ENCODE measurements at regions not wholly inside any gene's neighbourhood (a gene's known extent, or its start where the extent isn't known, plus 50 kb on each side); places are given as distances from the start of the nearest gene placed in this dataset.
A peak's percentile ranks its signal among the peaks of the same experiment; 100 is the strongest.

DNA sequence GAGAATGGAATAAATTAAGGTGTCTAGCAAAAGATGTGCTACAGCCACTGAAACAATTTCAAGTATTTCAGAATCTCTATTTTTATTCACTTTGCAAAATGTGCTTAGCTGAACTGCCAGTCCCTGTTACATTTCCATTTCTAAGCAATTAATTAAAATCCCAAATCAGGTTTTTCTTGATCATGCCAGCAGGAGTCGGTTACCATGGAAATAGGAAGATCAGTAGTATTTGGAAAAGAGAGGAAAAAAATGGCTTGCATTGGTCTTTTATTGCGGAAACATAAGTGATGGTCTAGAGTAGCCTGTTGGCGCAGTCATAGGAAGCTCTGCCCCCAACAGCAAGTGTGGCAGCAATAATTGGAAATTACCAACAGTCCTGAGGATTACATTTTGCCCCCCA lies 867.1 kb downstream of the GATA3 start:
- DNase-seq (ENCODE audit: low read depth in 1 of 2, low spot score in 1 of 2), result no peak

DNA sequence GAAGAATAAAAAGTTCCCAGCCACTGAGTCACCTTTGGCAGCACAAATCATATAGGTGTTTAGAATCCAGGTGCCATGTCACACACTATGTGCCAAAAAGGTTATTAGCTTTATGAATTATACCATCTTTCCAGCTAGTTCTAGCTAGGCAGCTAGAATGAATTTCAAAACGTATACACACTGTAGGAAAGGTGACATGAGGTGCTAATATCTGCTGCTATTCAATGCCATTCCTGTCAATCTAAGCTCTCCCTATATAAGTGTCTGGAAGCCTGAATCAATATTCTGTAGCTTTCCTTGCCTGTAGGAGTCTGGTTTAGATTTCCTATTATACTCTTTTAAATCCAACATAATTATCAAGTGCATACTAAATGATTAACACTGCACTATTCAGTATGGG lies 868.6 kb downstream of the GATA3 start:
- DNase-seq (ENCODE audit: low read depth in 1 of 2, low spot score in 1 of 2), result no peak

- no peak for DNase-seq (ENCODE audit: low read depth in 1 of 2, low spot score in 1 of 2)
These were observed 873.2 kb downstream of the GATA3 start for GRCh38 chr10:8927705-8928104.

- no peak for DNase-seq (ENCODE audit: low read depth in 1 of 2, low spot score in 1 of 2)
These were observed 892.0 kb downstream of the GATA3 start for GRCh38 chr10:8946451-8946850.

GRCh38 chr10:8950978-8951377 lies 896.5 kb downstream of the GATA3 start:
- DNase-seq (ENCODE audit: low read depth in 1 of 2, low spot score in 1 of 2), result no peak

DNA sequence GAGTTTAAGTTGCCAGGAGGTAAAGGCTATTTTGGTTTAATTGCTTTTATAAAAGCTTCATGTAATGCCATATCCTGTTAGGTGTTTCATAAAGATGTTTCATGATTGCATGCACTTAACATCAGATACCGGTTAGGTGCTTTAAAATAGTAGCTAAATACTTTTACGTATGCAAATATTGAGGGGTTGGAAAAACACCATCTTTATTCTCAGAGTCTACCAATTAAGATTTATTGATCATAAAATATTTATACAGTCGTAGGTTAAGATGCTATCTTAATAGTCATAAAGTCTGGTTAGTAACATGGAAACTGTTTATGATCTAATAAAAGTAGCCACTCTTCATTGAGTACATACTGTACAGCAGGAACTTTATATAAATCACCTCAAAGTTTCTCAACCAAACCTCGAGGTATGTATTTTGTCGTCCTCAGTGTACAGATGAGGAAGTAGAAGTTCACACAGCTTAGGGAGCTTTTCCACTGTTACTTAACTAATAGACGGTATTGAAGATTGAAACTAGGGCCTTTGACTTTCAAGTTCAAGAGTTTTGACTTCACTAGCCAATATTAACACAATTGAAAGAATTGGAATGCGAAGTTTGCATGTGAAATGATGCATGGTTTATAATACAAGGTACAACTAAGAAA lies 897.1 kb downstream of the GATA3 start:
- DNase-seq (ENCODE audit: low read depth in 1 of 2, low spot score in 1 of 2), result no peak

DNA sequence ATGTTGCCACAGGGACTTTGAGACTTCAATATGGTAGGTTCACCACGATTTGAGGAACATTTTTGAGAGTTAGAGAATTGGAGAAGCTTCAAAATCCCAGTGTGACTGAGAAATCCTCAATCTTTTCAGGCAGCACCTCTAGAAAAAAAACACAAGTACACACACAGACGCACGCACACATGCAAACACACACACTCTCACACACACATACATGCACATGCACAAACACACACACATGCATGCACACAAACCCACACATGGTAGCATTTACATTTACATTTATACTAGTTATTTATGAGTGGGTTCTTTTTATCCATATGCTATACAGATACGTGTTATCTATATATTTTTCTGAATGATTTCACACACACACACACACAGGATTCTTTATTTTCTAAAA lies 901.9 kb downstream of the GATA3 start:
- no peak for DNase-seq (ENCODE audit: low read depth in 1 of 2, low spot score in 1 of 2)

GRCh38 chr10:8962249-8962648 lies 907.8 kb downstream of the GATA3 start:
- no peak for DNase-seq (ENCODE audit: low read depth in 1 of 2, low spot score in 1 of 2)

- DNase-seq (ENCODE audit: low read depth in 1 of 2, low spot score in 1 of 2), result no peak
These were observed 912.6 kb downstream of the GATA3 start for GRCh38 chr10:8967061-8967460.

- DNase-seq (ENCODE audit: low read depth in 1 of 2, low spot score in 1 of 2), result no peak
These were observed 915.4 kb downstream of the GATA3 start for GRCh38 chr10:8969853-8970252.

DNA sequence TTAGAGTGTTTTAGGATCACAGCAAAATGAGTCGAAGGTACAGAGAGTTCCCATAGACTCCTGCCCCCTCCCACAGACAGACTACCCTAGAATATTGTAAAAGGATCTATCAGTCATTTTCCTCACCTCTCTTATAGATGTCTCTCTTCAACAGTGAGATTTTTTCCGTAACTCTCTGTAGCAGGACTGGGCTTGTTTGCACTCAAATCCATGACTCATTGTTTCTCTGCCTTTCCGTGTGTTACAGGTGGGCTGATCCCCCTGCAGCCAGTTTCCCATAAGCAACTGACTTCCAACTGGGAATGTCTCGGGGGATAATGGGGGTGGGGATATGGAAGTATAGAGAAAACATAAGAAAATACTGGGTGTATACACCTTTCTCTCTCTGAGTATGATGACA lies 921.0 kb downstream of the GATA3 start:
- no peak for DNase-seq (ENCODE audit: low read depth in 1 of 2, low spot score in 1 of 2)

GRCh38 chr10:8978100-8978499 lies 923.6 kb downstream of the GATA3 start:
- no peak for DNase-seq (ENCODE audit: low read depth in 1 of 2, low spot score in 1 of 2)

GRCh38 chr10:8979976-8980375 lies 925.5 kb downstream of the GATA3 start:
- DNase-seq (ENCODE audit: low read depth in 1 of 2, low spot score in 1 of 2), result no peak

DNA sequence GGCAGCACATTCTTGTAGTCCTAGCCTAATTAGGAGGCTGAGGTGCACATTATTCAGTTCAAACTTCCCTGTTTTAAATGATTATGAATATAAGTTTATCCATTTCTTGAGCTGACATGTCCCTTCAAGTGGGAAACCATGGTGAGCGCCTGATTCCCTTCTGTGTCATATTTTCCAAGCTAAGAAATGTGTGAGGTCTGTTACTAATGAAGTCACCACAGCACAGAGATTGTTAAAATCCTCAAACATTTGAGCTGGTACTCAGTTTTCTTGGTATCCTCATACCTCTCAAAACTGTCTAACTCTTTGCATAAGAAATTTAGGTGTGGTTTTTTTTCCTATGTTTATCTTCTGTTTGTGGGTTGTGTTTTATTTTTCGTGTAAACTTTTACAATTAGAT lies 926.8 kb downstream of the GATA3 start:
- peak in 1 of 2 donors; percentile 4 for DNase-seq (ENCODE audit: low read depth in 1 of 2, low spot score in 1 of 2)

DNA sequence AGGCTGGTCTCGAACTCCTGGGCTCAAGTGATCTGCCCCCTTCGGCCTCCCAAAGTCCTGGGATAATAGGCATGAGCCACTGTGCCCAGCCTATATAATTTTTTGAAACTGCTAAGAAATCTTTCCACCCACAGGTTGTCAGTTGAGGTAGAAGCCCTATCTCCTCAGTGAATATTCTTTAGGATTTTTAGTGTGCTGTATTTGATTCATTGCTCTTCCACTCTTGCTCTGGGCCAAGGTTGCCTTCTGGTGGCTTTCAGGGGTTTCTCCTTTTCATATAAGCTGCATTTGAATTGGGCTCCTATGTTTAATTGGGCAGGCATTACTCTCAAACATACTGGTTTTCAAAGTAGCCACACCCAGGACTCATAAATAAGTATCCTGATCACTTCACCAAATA lies 931.2 kb downstream of the GATA3 start:
- DNase-seq (ENCODE audit: low read depth in 1 of 2, low spot score in 1 of 2), result no peak

GRCh38 chr10:8986975-8987374 lies 932.5 kb downstream of the GATA3 start:
- no peak for DNase-seq (ENCODE audit: low read depth in 1 of 2, low spot score in 1 of 2)

- DNase-seq (ENCODE audit: low read depth in 1 of 2, low spot score in 1 of 2), result no peak
These were observed 933.2 kb downstream of the GATA3 start for GRCh38 chr10:8987712-8988111.

GRCh38 chr10:8990280-8990987 lies 935.9 kb downstream of the GATA3 start:
- peak in 1 of 2 donors; percentile 16 for DNase-seq (ENCODE audit: low read depth in 1 of 2, low spot score in 1 of 2)

- DNase-seq (ENCODE audit: low read depth in 1 of 2, low spot score in 1 of 2), result no peak
These were observed 937.5 kb downstream of the GATA3 start for GRCh38 chr10:8992009-8992408.

DNA sequence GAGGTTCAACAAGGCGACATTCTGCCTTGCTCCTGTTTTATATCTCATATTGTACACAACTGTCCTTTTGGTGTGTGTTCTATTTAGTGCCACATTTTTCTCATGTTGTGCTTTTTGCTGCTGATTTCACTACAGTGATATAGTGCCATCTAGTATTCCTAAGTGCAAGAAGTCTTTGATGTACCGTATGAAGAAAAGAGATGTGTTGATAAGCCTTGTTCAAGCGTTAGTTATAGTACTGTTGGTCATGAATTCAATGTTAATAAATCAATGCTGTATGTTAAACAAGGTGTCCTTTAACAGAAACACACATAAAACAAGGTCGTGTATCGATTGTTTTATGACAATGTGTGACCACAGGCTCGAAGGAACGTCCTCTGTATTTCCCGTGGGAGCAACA lies 939.4 kb downstream of the GATA3 start:
- no peak for DNase-seq (ENCODE audit: low read depth in 1 of 2, low spot score in 1 of 2)

DNA sequence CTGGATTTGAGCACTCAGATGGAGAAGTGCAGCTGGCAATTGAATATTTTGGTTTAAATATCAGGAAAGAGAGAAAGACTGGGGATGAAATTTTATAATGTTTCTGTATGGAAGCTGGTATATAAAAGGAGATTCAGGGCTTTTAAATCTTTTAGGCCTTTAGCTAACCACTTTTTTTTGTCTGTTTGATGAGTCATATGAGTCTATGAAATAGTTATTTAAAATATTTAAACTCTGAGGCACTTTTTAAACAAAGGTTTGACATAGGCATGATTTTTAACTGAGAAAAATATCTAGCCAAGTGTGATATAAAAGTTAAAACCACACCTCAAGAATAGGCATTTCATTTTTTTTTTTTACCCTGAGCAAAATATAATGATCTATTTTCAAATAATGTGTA lies 944.3 kb downstream of the GATA3 start:
- DNase-seq (ENCODE audit: low read depth in 1 of 2, low spot score in 1 of 2), result no peak

DNA sequence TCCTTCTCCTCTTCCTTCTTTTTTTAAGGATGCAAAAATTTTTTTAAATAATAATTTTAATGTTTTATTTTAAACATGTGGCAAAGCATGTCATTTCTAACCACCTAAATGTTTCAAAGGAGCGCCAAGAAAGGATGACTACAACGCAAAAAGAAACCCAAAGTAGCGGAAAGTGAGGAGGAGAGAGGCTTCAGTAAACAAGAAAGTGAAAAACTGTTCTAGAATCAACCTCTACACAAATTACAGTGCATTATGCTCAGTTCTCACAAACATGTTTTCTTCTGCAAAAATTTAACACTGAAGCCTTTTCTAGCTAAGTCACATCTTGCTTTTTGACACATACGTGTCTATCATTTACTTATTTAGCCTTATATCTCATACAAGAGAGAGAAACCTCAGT lies 948.6 kb downstream of the GATA3 start:
- DNase-seq (ENCODE audit: low read depth in 1 of 2, low spot score in 1 of 2), result no peak

- DNase-seq (ENCODE audit: low read depth in 1 of 2, low spot score in 1 of 2), result no peak
These were observed 950.2 kb downstream of the GATA3 start for GRCh38 chr10:9004736-9005135.
